ENCODE measurements at regions not wholly inside any gene's neighbourhood (a gene's known extent, or its start where the extent isn't known, plus 50 kb on each side); places are given as distances from the start of the nearest gene placed in this dataset.

DNA sequence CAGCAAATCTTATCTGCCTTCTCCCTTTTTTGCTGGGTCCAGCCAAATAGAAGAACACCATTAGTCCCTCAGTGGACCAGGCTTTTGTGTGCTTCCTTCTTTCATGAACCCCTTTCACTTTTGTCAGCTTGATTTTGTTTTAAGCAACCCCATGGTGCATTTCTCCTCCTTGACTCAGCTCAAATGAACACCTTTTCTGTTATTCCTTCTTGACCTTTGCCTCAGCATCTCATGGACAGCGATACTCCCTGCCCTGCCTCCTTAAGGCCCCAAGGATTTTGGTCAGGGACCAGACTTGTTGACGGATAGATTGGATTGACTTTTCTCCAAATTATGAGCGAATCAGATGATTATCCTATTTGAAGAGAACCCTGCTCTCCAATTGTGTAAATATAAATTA, 356.6 kb upstream of the USP24 start:
- WGBS, 2 donors: 91 to 92% methylated on average over 3 of the region's 3 CpGs

DNA sequence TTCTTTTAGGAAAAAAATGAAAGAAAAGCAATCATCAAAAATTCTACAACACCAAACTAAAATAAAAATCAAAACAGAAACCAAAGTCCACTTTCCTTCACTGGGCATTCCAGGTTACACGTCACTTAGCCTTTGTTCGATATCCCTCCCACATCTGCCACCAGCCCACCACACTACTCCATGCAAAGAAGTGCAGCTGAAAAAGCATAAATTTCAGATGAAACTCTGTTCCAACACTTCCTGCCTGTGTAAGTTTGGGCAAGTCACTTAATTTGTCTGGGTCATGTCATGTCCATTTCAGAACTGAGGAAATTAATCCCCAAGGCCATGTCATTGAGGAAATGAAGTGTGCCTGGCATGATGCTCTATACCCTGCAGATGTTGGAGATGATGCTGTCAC, 354.3 kb upstream of the USP24 start:
- Histone ChIP-seq H3K36me3 (ENCODE audit: low read depth, missing control alignments) (no peaks in the 10 kb centered on the region), H3K4me3 (no peak overlapping the region), H3K4me1 (no peaks in the 10 kb centered on the region), H3K9me3 (no peaks in the 10 kb centered on the region), H3K27ac (no peak overlapping the region), H3K27me3 (no peaks in the 10 kb centered on the region)
- TF ChIP-seq CTCF (IDR thresholded peaks at IDR 0.05) (no peak), POLR2A (IDR thresholded peaks at IDR 0.05) (no peak)
- WGBS, 2 donors: 75 to 78% methylated on average over 2 of the region's 2 CpGs
- intact Hi-C loops (cut with DNase I; ENCODE audit: low total_unique reads): no loop called here
- no peak for DNase-seq

More for the DNA sequence above, 356.6 kb upstream of the USP24 start:
- Histone ChIP-seq H3K36me3 (ENCODE audit: low read depth, missing control alignments) (no peaks in the 10 kb centered on the region), H3K4me3 (no peak overlapping the region), H3K27ac (no peak overlapping the region), H3K4me1 (no peaks in the 10 kb centered on the region), H3K27me3 (no peaks in the 10 kb centered on the region), H3K9me3 (no peaks in the 10 kb centered on the region)
- TF ChIP-seq POLR2A (IDR thresholded peaks at IDR 0.05) (no peak), CTCF (IDR thresholded peaks at IDR 0.05) (no peak)
- intact Hi-C loops (cut with DNase I; ENCODE audit: low total_unique reads): no loop called here
- DNase-seq: no peak

DNA sequence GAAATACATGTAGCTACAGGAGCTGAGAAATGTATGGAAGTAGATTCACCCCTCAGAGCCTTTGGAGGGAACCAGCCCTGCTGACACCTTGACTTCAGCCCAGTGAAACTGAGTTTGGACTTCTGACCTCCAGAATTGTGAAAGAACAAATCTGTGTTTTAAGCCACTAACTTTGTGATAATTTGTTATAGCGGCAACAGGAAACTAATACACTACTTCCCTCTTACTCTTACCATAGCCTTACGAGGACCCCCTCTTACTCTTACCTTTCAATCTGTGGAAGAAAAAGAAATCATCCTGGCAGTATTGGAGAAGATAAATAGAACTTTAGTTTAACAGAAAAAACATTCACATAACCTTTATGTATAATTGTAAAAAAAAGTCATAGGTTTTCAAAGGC, 353.6 kb upstream of the USP24 start:
- 96 to 97% methylated on average over 2 of the region's 2 CpGs for WGBS, 2 donors
- Histone ChIP-seq H3K36me3 (ENCODE audit: low read depth, missing control alignments) (no peaks in the 10 kb centered on the region), H3K4me1 (no peaks in the 10 kb centered on the region), H3K27ac (no peak overlapping the region), H3K27me3 (no peaks in the 10 kb centered on the region), H3K4me3 (no peak overlapping the region), H3K9me3 (no peaks in the 10 kb centered on the region)
- DNase-seq: no peak
- no peak for TF ChIP-seq POLR2A (IDR thresholded peaks at IDR 0.05)
- TF ChIP-seq CTCF (IDR thresholded peaks at IDR 0.05): no peak
- intact Hi-C loops (cut with DNase I; ENCODE audit: low total_unique reads): no loop called here

DNA sequence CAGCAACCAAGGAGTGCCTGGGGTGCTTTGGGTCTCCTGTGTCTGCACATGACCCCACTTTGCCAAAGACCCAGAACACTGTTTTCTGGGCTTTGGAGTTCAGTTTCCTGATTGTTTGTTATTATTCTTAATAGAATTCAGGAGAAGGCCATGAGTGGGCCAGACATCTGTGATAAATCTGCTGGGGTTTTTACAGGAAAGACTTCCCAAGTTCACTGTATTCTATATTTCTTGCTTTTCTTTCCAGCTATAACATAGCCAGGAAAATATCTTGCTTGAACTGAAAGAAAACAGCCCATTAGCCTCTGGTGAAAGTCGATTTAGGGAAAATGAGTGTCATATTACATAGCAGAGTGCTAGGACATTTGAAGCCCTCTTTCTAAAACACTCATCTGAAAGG, 345.1 kb upstream of the USP24 start:
- no peak for TF ChIP-seq POLR2A (IDR thresholded peaks at IDR 0.05)
- TF ChIP-seq CTCF (IDR thresholded peaks at IDR 0.05): no peak
- DNase-seq: no peak
- H3K27me3 ChIP-seq: no peaks in the 10 kb centered on the region
- no peaks in the 10 kb centered on the region for H3K36me3 ChIP-seq (ENCODE audit: low read depth, missing control alignments)
- H3K4me3 ChIP-seq: no peak overlapping the region
- no peaks in the 10 kb centered on the region for H3K9me3 ChIP-seq
- no peak overlapping the region for H3K27ac ChIP-seq
- intact Hi-C loops (cut with DNase I; ENCODE audit: low total_unique reads): no loop called here
- H3K4me1 ChIP-seq: no peaks in the 10 kb centered on the region
- WGBS, 2 donors: 26 to 33% methylated on average over 1 of the region's 1 CpG

DNA sequence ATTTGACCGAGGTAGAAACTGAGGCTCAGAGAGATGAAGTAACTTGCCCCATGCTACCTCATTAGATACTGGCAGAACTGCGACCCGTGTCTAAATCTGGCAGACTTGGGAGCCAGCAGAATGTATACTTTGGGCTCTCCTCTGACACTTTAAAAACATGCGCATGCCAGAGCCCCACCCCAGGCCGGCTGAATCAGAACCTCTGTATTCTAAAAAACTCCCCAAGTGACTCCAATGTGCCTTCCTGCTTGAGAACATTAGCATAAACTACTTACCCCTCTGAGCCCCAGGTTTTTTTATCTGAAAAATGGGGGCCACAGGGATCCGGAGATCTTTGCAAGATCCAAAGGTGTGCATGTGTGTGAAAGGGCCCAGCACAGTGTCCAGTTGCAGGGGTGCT, 344.7 kb upstream of the USP24 start:
- TF ChIP-seq POLR2A (IDR thresholded peaks at IDR 0.05) (no peak), CTCF (IDR thresholded peaks at IDR 0.05) (no peak)
- no peaks in the 10 kb centered on the region for H3K9me3 ChIP-seq

More for the DNA sequence above, 344.7 kb upstream of the USP24 start:
- 84 to 91% methylated on average over 6 of the region's 6 CpGs for WGBS, 2 donors
- Histone ChIP-seq H3K36me3 (ENCODE audit: low read depth, missing control alignments) (no peaks in the 10 kb centered on the region), H3K4me1 (no peaks in the 10 kb centered on the region), H3K27ac (no peak overlapping the region), H3K27me3 (no peaks in the 10 kb centered on the region), H3K4me3 (no peak overlapping the region)
- intact Hi-C loops (cut with DNase I; ENCODE audit: low total_unique reads): no loop called here
- no peak for DNase-seq

All from testis (tissue), 2 donors.